Nephron progenitor cell (in vitro differentiated cells): ENCODE measurements at regions not wholly inside any gene's neighbourhood (a gene's known extent, or its start where the extent isn't known, plus 50 kb on each side); places are given as distances from the start of the nearest gene placed in this dataset.
A peak's percentile ranks its signal among the peaks of the same experiment; 100 is the strongest.

Source experiments
- DNase-seq: peaks from one replicate; pipeline ENCODE4 v3.0.0; 2021
- H3K27ac Mint-ChIP-seq: 2 replicates; pipeline ENCODE4 v1.8.0; 2021; ENCODE audit warnings: mild to moderate bottlenecking, moderate library complexity, mixed read lengths
- H3K27me3 Mint-ChIP-seq: 2 replicates; pipeline ENCODE4 v1.8.0; 2021; ENCODE audit warnings: mild to moderate bottlenecking, low read depth, mixed read lengths; ENCODE audit not compliant: poor library complexity
- H3K36me3 Mint-ChIP-seq: 2 replicates; pipeline ENCODE4 v1.8.0; 2021; ENCODE audit warnings: low read depth, mixed read lengths
- H3K4me1 Mint-ChIP-seq: 2 replicates; pipeline ENCODE4 v1.8.0; 2021; ENCODE audit warnings: mixed read lengths
- H3K4me3 Mint-ChIP-seq: 2 replicates; pipeline ENCODE4 v1.8.0; 2021; ENCODE audit warnings: mild to moderate bottlenecking, moderate library complexity, mixed read lengths
- H3K9me3 Mint-ChIP-seq: 2 replicates; pipeline ENCODE4 v1.8.0; 2021; ENCODE audit warnings: mild to moderate bottlenecking, moderate library complexity, mixed read lengths
- TF ChIP-seq, protein P1 (sequence below): fragments of 200-600 bp; sonication (generic); IDR thresholded peaks from 2 replicates; pipeline ENCODE4 v1.5.0; 2021; ENCODE audit warnings: antibody characterized with exemption

DNA sequence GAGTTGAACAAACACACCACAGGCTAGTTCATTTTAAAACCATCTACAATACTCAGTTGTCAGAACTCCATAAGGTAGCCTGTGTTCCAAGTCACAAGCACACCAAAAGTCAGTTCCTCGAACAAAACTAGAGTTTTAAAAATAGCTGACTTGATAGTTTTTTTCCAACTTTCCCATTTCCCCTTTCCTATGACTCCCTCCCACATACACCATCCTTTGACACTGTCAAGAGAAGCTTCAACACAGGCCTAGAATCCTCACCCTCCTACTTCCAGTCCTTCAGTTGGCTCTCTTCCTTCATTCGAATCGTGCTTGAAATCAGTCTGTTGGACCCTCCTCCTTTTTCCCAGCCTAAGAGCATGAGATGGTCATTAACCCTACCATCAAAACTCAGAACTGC, 105.7 kb upstream of the AKIP1 start:
- no peak overlapping the region for H3K27ac Mint-ChIP-seq

DNA sequence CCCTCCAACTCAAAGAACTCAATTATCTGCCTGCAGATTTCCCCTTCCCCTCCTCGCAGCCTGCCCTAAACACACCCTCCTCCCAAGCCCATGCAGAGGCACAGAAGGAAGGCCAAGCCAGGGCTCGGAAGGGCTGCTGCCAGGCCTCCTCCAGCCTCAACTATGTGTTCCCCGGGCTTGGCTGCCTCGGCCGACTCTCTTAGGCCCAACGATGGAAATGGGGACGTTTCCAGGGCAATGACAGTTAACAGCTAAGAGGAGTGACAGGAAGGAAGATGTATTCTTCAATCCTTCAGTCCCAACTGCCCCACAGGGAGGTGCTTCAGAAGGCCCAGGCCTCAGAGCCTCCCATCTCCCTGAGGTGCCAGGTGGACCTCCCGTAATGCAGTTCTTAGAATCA, 104.0 kb upstream of the AKIP1 start:
- Mint-ChIP-seq H3K27me3 (peaks cover 2% of the 10 kb centered on the region), H3K27ac (no peak overlapping the region), H3K4me3 (peak overlapping the region; percentile 65), H3K9me3 (no peaks in the 10 kb centered on the region), H3K36me3 (peaks cover 4% of the 10 kb centered on the region), H3K4me1 (peaks cover 80% of the 10 kb centered on the region)
- DNase-seq: no peak
- TF ChIP-seq, protein P1, sequence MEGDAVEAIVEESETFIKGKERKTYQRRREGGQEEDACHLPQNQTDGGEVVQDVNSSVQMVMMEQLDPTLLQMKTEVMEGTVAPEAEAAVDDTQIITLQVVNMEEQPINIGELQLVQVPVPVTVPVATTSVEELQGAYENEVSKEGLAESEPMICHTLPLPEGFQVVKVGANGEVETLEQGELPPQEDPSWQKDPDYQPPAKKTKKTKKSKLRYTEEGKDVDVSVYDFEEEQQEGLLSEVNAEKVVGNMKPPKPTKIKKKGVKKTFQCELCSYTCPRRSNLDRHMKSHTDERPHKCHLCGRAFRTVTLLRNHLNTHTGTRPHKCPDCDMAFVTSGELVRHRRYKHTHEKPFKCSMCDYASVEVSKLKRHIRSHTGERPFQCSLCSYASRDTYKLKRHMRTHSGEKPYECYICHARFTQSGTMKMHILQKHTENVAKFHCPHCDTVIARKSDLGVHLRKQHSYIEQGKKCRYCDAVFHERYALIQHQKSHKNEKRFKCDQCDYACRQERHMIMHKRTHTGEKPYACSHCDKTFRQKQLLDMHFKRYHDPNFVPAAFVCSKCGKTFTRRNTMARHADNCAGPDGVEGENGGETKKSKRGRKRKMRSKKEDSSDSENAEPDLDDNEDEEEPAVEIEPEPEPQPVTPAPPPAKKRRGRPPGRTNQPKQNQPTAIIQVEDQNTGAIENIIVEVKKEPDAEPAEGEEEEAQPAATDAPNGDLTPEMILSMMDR: no peak

More for the DNA sequence above, 105.7 kb upstream of the AKIP1 start:
- TF ChIP-seq, protein P1: no peak
- peaks cover 75% of the 10 kb centered on the region for H3K4me1 Mint-ChIP-seq
- peaks cover 4% of the 10 kb centered on the region for H3K36me3 Mint-ChIP-seq
- no peaks in the 10 kb centered on the region for H3K9me3 Mint-ChIP-seq
- H3K4me3 Mint-ChIP-seq: no peak overlapping the region
- DNase-seq: no peak
- peaks cover 2% of the 10 kb centered on the region for H3K27me3 Mint-ChIP-seq

DNA sequence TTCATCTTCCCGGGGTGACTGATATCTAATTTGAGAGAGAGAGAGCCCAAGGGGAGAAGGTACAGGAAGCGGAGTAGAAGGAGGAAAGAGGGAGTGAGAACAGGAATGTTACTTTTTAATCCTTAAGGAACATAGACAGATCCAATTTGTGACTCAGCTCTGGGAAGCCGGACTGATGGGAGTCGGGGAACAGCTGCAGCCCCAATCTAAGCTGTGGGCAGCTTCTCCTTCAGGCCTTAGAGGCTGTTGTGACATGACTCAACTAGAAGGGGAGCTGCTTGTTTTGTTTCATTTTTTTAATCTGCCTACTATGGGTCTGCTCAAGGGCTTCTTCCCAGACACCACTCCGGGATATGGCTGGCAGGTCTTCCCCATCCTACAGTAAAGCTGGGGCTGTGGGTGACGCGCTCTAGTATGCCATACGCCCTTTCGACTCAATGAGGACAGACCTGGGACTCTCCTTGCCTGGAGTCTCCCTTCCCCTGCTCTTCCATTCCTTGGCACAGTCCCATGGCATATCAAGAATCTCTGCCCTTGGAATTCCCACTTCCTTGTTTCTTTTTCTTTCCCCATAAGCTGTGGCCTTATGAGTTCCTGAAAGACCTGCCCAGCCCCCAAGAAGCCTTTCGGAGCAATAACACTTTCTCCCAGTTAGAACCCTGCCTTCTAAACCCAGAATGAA, 103.3 kb upstream of the AKIP1 start:
- TF ChIP-seq, protein P1: no peak
- H3K27me3 Mint-ChIP-seq: peaks cover 2% of the 10 kb centered on the region
- peak overlapping the region; percentile 58 for H3K27ac Mint-ChIP-seq
- no peak for DNase-seq
- peak overlapping the region; percentile 36 for H3K4me3 Mint-ChIP-seq
- peaks cover 76% of the 10 kb centered on the region for H3K4me1 Mint-ChIP-seq
- H3K9me3 Mint-ChIP-seq: no peaks in the 10 kb centered on the region
- peaks cover 4% of the 10 kb centered on the region for H3K36me3 Mint-ChIP-seq

DNA sequence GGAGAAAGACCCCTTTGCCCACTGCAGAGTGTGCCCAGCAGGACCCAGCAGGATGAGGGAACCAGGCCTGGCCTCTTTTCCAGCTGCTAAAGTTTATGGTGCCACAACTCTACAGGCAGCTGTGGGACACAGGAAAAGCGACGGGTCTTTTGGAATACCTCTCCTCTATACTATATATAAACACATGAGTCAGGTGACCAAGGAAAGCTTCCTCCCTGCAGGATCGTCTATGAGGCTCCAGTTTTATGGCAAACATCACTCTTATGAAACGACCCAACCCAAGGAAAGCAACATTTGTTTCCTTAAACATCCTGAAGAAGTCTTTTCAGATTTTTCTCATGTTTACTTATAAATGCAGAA, 102.8 kb upstream of the AKIP1 start:
- H3K27me3 Mint-ChIP-seq: peaks cover 2% of the 10 kb centered on the region
- H3K36me3 Mint-ChIP-seq: peaks cover 4% of the 10 kb centered on the region
- H3K9me3 Mint-ChIP-seq: no peaks in the 10 kb centered on the region
- DNase-seq: no peak
- peaks cover 76% of the 10 kb centered on the region for H3K4me1 Mint-ChIP-seq
- peak overlapping the region; percentile 58 for H3K27ac Mint-ChIP-seq
- peak overlapping the region; percentile 36 for H3K4me3 Mint-ChIP-seq
- TF ChIP-seq, protein P1: no peak

DNA sequence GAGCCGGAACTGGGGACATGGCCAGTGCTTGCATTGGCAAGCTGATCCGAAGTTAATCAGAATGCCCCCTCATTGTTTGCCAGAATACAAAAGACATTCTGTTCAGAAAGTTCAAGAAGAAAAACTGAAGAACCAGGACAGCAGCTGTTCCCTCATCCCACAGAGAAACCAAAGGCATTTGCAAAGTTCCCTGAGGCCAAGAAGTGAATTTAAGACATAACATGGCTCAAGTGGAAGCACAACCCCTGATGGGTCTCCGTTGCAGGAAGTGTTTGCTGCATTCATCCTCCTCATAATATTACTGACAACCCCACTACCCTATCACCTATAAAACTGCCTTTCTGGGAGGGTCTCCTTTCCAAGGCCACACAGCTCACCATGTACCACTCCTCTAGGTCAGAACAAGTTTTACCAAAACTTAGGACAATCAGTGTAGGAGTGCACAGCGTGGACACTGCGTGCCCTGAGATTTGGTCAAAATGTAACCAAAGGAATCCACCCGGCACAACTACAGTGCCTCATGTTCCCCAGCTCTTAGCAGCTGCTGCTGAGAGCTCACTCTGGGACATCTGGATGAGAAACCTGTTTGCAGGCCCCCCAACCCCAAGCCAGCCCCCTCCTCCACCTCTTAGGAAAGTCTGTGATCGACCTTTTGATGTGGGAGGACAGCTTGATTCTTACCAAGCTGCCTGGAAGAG, 101.6 kb upstream of the AKIP1 start:
- Mint-ChIP-seq H3K27me3 (peaks cover 2% of the 10 kb centered on the region), H3K4me3 (peak overlapping the region; percentile 92), H3K9me3 (no peaks in the 10 kb centered on the region), H3K4me1 (peaks cover 66% of the 10 kb centered on the region), H3K36me3 (peaks cover 4% of the 10 kb centered on the region), H3K27ac (peak overlapping the region; percentile 98)
- TF ChIP-seq, protein P1: no peak
- no peak for DNase-seq
